Keratinocyte (primary cell): ENCODE measurements at regions not wholly inside any gene's neighbourhood (a gene's known extent, or its start where the extent isn't known, plus 50 kb on each side); places are given as distances from the start of the nearest gene placed in this dataset.

ENCODE experiments used
- CTCF ChIP-seq, 3 experiments: IDR thresholded peaks in 1 of 3; conservative IDR thresholded peaks in 1 of 3; optimal IDR thresholded peaks in 1 of 3; 2 replicates in 2 of 3; 3 replicates in 1 of 3; pipeline versions ENCODE3 to v1.5.1; 2011; ENCODE audit warnings: low read length in 3 of 3, mild to moderate bottlenecking in 3 of 3, moderate library complexity in 2 of 3, control low read depth in 1 of 3, inconsistent platforms in 1 of 3; ENCODE audit not compliant: insufficient read depth in 2 of 3; ENCODE audit errors: extremely low read depth in 1 of 3
- EZH2 ChIP-seq: IDR thresholded peaks from one replicate; pipeline ENCODE4 v1.6.1; 2012; ENCODE audit warnings: inconsistent platforms, mild to moderate bottlenecking, low read length, moderate library complexity

GRCh38 chr16:16815641-16816040, 436.7 kb downstream of the NPIPA7 start:
- TF ChIP-seq CTCF (optimal IDR thresholded peaks at IDR 0.05 in 1 of 3, IDR thresholded peaks at IDR 0.05 in 1 of 3, conservative IDR thresholded peaks at IDR 0.05 in 1 of 3; ENCODE audit: extremely low read depth in 1 of 3, insufficient read depth in 2 of 3, low read length in 3 of 3) = no peak
- TF ChIP-seq EZH2 = no peak
